ENCODE measurements at regions not wholly inside any gene's neighbourhood (a gene's known extent, or its start where the extent isn't known, plus 50 kb on each side); places are given as distances from the start of the nearest gene placed in this dataset.

- Mint-ChIP-seq H3K36me3 (ENCODE audit: low read depth, unreplicated experiment) (no peaks in the 10 kb centered on the region), H3K9me3 (ENCODE audit: unreplicated experiment) (no peaks in the 10 kb centered on the region), H3K4me3 (ENCODE audit: unreplicated experiment) (no peak overlapping the region), H3K27me3 (ENCODE audit: low read depth, unreplicated experiment) (no peaks in the 10 kb centered on the region), H3K27ac (ENCODE audit: unreplicated experiment) (peak overlapping the region; percentile 72), H3K4me1 (ENCODE audit: low read depth, unreplicated experiment) (peaks cover 23% of the 10 kb centered on the region)
- TF ChIP-seq CTCF (IDR thresholded peaks at IDR 0.05; ENCODE audit: insufficient read depth, low read depth, low read length): no peak
- no peak for TF ChIP-seq EZH2 (IDR thresholded peaks at IDR 0.05; ENCODE audit: insufficient read depth, low read length)
- H4K20me1 ChIP-seq (ENCODE audit: insufficient read depth, low read length): no peaks in the 10 kb centered on the region
- peaks cover 14% of the 10 kb centered on the region for H3K4me1 ChIP-seq (ENCODE audit: insufficient read depth, low read length)
- H3K27ac ChIP-seq (ENCODE audit: low read depth, low read length): no peak overlapping the region
- no peak overlapping the region for H3K4me3 ChIP-seq (ENCODE audit: insufficient read depth, low read depth, low read length)
- H2AFZ ChIP-seq (ENCODE audit: low read depth, low read length): no peak overlapping the region
- H3K9me3 ChIP-seq (ENCODE audit: insufficient read depth, low read depth, low read length): no peaks in the 10 kb centered on the region
- peak; percentile 83 for DNase-seq (ENCODE audit: low read depth)
- peak overlapping the region; percentile 13 for H3K4me2 ChIP-seq (ENCODE audit: low read length)
- no peaks in the 10 kb centered on the region for H3K36me3 ChIP-seq (ENCODE audit: insufficient read depth, low read length)
- H3K79me2 ChIP-seq (ENCODE audit: insufficient read depth, low read length): no peaks in the 10 kb centered on the region
- no peaks in the 10 kb centered on the region for H3K27me3 ChIP-seq (ENCODE audit: insufficient read depth, low read length)
- FAIRE-seq: peak; percentile 29
- no peak overlapping the region for H3K9ac ChIP-seq (ENCODE audit: low read length)
These were observed 90.0 kb downstream of the ARRDC3 start for GRCh38 chr5:91293131-91293530.

- peaks cover 23% of the 10 kb centered on the region for H3K4me1 Mint-ChIP-seq (ENCODE audit: low read depth, unreplicated experiment)
- no peak overlapping the region for H3K4me3 ChIP-seq (ENCODE audit: insufficient read depth, low read depth, low read length)
- H4K20me1 ChIP-seq (ENCODE audit: insufficient read depth, low read length): no peaks in the 10 kb centered on the region
- no peaks in the 10 kb centered on the region for H3K27me3 Mint-ChIP-seq (ENCODE audit: low read depth, unreplicated experiment)
- no peak for DNase-seq (ENCODE audit: low read depth)
- peaks cover 13% of the 10 kb centered on the region for H3K4me1 ChIP-seq (ENCODE audit: insufficient read depth, low read length)
- H3K27me3 ChIP-seq (ENCODE audit: insufficient read depth, low read length): no peaks in the 10 kb centered on the region
- H2AFZ ChIP-seq (ENCODE audit: low read depth, low read length): no peak overlapping the region
- H3K27ac Mint-ChIP-seq (ENCODE audit: unreplicated experiment): peak overlapping the region; percentile 72
- no peaks in the 10 kb centered on the region for H3K36me3 ChIP-seq (ENCODE audit: insufficient read depth, low read length)
- no peaks in the 10 kb centered on the region for H3K9me3 ChIP-seq (ENCODE audit: insufficient read depth, low read depth, low read length)
- H3K27ac ChIP-seq (ENCODE audit: low read depth, low read length): no peak overlapping the region
- FAIRE-seq: no peak
- H3K4me3 Mint-ChIP-seq (ENCODE audit: unreplicated experiment): no peak overlapping the region
- H3K36me3 Mint-ChIP-seq (ENCODE audit: low read depth, unreplicated experiment): no peaks in the 10 kb centered on the region
- no peak overlapping the region for H3K4me2 ChIP-seq (ENCODE audit: low read length)
- H3K9me3 Mint-ChIP-seq (ENCODE audit: unreplicated experiment): no peaks in the 10 kb centered on the region
- TF ChIP-seq EZH2 (IDR thresholded peaks at IDR 0.05; ENCODE audit: insufficient read depth, low read length) (no peak), CTCF (IDR thresholded peaks at IDR 0.05; ENCODE audit: insufficient read depth, low read depth, low read length) (no peak)
- H3K9ac ChIP-seq (ENCODE audit: low read length): no peak overlapping the region
- H3K79me2 ChIP-seq (ENCODE audit: insufficient read depth, low read length): no peaks in the 10 kb centered on the region
These were observed 91.2 kb downstream of the ARRDC3 start for GRCh38 chr5:91291628-91292569.

Measured in astrocyte (in vitro differentiated cells and primary cell).